ENCODE measurements at regions not wholly inside any gene's neighbourhood (a gene's known extent, or its start where the extent isn't known, plus 50 kb on each side); places are given as distances from the start of the nearest gene placed in this dataset.

DNA sequence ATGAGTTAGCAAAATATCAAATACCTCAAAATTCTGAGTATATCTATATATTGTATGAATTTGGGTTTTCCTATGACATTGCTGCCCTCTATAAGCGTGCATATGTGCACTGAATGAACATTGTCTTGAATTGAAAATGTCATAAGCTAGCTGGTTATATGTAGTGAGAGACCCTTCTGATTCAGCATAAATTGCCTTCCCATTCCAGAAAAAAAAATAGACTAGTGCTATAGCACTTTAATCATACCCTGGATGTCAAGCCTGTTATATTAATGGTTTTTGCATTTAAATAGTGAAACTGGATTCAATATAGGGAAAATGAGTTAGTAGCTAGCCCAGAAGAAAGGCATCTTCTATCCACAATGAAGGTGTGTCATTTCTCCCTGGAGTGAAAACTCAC lies 265.1 kb downstream of the TUSC7 start:
- H2AK5ac ChIP-seq (ENCODE audit: low read length, severe bottlenecking) = no peak overlapping the region
- H3K9me3 ChIP-seq (ENCODE audit: control insufficient read depth, low read length) = no peaks in the 10 kb centered on the region
- H3K18ac ChIP-seq (ENCODE audit: low read depth in 1 of 2, low read length in 2 of 2) = no peak overlapping the region
- H3K27ac ChIP-seq (ENCODE audit: low read length, poor library complexity, severe bottlenecking) = no peak overlapping the region
- H3K4me1 ChIP-seq (ENCODE audit: control insufficient read depth, insufficient read depth, low read depth, low read length) = no peaks in the 10 kb centered on the region
- no peak overlapping the region for H3K4me2 ChIP-seq (ENCODE audit: low read length, poor library complexity, severe bottlenecking)
- H3K4ac ChIP-seq (ENCODE audit: low read depth in 1 of 2, low read length in 2 of 2) = no peak overlapping the region
- H2AFZ ChIP-seq (ENCODE audit: low read depth, low read length) = no peak overlapping the region
- H3K27me3 ChIP-seq (ENCODE audit: control insufficient read depth in 1 of 2, insufficient read depth in 1 of 2, low read length in 2 of 2) = no peaks in the 10 kb centered on the region
- no peak overlapping the region for H2BK120ac ChIP-seq (ENCODE audit: low read depth, low read length)
- H3K36me3 ChIP-seq (ENCODE audit: control insufficient read depth in 1 of 2, insufficient read depth in 2 of 2, low read depth in 1 of 2, low read length in 2 of 2) = no peaks in the 10 kb centered on the region
- H3K9ac ChIP-seq (ENCODE audit: low read length) = no peak overlapping the region
- H3K4me3 ChIP-seq (ENCODE audit: insufficient read depth in 1 of 2, low read depth in 1 of 2, low read length in 2 of 2) = no peak overlapping the region
- H2BK15ac ChIP-seq (ENCODE audit: low read depth, poor library complexity, severe bottlenecking) = no peak overlapping the region
- no peak for DNase-seq
- no peaks in the 10 kb centered on the region for H3K79me1 ChIP-seq (replicated peaks; ENCODE audit: low read length, poor library complexity, severe bottlenecking)
- H2BK12ac ChIP-seq (ENCODE audit: low read length in 2 of 2) = no peak overlapping the region
- H3K23ac ChIP-seq (ENCODE audit: low read length in 2 of 2) = no peak overlapping the region
- H3K14ac ChIP-seq (ENCODE audit: low read length in 2 of 2) = no peak overlapping the region
- no peak overlapping the region for H2BK5ac ChIP-seq (ENCODE audit: low read depth, low read length, poor library complexity, severe bottlenecking)
- no peak overlapping the region for H4K91ac ChIP-seq (ENCODE audit: low read length)
- no CpG with 5 or more reads among the region's 1 CpG for WGBS
- no peak overlapping the region for H4K8ac ChIP-seq (ENCODE audit: low read length)

- Histone ChIP-seq H4K91ac (ENCODE audit: low read length) (no peak overlapping the region), H2BK120ac (ENCODE audit: low read depth, low read length) (no peak overlapping the region), H3K4me1 (ENCODE audit: control insufficient read depth, insufficient read depth, low read depth, low read length) (no peaks in the 10 kb centered on the region), H3K4me2 (ENCODE audit: low read length, poor library complexity, severe bottlenecking) (no peak overlapping the region), H2BK12ac (ENCODE audit: low read length in 2 of 2) (no peak overlapping the region), H3K4ac (ENCODE audit: low read depth in 1 of 2, low read length in 2 of 2) (no peak overlapping the region), H3K14ac (ENCODE audit: low read length in 2 of 2) (no peak overlapping the region), H2BK5ac (ENCODE audit: low read depth, low read length, poor library complexity, severe bottlenecking) (no peak overlapping the region), H3K36me3 (ENCODE audit: control insufficient read depth in 1 of 2, insufficient read depth in 2 of 2, low read depth in 1 of 2, low read length in 2 of 2) (no peaks in the 10 kb centered on the region), H3K9ac (ENCODE audit: low read length) (no peak overlapping the region), H3K9me3 (ENCODE audit: control insufficient read depth, low read length) (no peaks in the 10 kb centered on the region), H2BK15ac (ENCODE audit: low read depth, poor library complexity, severe bottlenecking) (no peak overlapping the region), H3K27ac (ENCODE audit: low read length, poor library complexity, severe bottlenecking) (no peak overlapping the region), H2AFZ (ENCODE audit: low read depth, low read length) (no peak overlapping the region), H2AK5ac (ENCODE audit: low read length, severe bottlenecking) (no peak overlapping the region), H3K23ac (ENCODE audit: low read length in 2 of 2) (no peak overlapping the region), H3K18ac (ENCODE audit: low read depth in 1 of 2, low read length in 2 of 2) (no peak overlapping the region), H3K27me3 (ENCODE audit: control insufficient read depth in 1 of 2, insufficient read depth in 1 of 2, low read length in 2 of 2) (no peaks in the 10 kb centered on the region), H3K79me1 (replicated peaks; ENCODE audit: low read length, poor library complexity, severe bottlenecking) (no peaks in the 10 kb centered on the region), H3K4me3 (ENCODE audit: insufficient read depth in 1 of 2, low read depth in 1 of 2, low read length in 2 of 2) (no peak overlapping the region), H4K8ac (ENCODE audit: low read length) (no peak overlapping the region)
- DNase-seq = no peak
- WGBS = 100% methylated on average over 1 of the region's 1 CpG
These were observed 267.9 kb downstream of the TUSC7 start for GRCh38 chr3:116977441-116977840.

DNA sequence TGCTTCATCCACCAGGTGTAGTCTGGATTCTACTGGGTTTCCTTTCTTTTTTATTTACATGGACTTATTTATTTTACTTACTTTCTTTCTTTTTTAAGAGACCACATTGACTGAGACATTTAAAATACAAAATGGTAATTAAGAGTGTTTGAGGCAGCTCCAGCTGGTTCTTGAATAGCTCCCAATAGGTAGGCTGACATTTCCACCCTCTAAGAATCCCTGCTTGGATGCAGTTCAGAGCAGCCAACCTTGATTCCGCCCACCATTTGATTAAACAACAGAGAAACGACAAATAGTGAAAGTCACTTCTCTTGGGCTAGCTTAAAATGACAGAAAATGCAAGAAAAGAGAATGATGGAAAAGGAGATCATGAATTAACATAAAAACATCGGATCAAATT lies 270.5 kb downstream of the TUSC7 start:
- Histone ChIP-seq H3K9me3 (ENCODE audit: control insufficient read depth, low read length) (no peaks in the 10 kb centered on the region), H3K27ac (ENCODE audit: low read length, poor library complexity, severe bottlenecking) (no peak overlapping the region), H3K23ac (ENCODE audit: low read length in 2 of 2) (no peak overlapping the region), H3K4me2 (ENCODE audit: low read length, poor library complexity, severe bottlenecking) (no peak overlapping the region), H2AFZ (ENCODE audit: low read depth, low read length) (no peak overlapping the region), H2BK5ac (ENCODE audit: low read depth, low read length, poor library complexity, severe bottlenecking) (no peak overlapping the region), H3K36me3 (ENCODE audit: control insufficient read depth in 1 of 2, insufficient read depth in 2 of 2, low read depth in 1 of 2, low read length in 2 of 2) (no peaks in the 10 kb centered on the region), H3K27me3 (ENCODE audit: control insufficient read depth in 1 of 2, insufficient read depth in 1 of 2, low read length in 2 of 2) (no peaks in the 10 kb centered on the region), H2BK15ac (ENCODE audit: low read depth, poor library complexity, severe bottlenecking) (no peak overlapping the region), H4K91ac (ENCODE audit: low read length) (no peak overlapping the region), H4K8ac (ENCODE audit: low read length) (no peak overlapping the region), H3K4ac (ENCODE audit: low read depth in 1 of 2, low read length in 2 of 2) (no peak overlapping the region), H3K14ac (ENCODE audit: low read length in 2 of 2) (no peak overlapping the region), H3K4me3 (ENCODE audit: insufficient read depth in 1 of 2, low read depth in 1 of 2, low read length in 2 of 2) (no peak overlapping the region), H2BK120ac (ENCODE audit: low read depth, low read length) (no peak overlapping the region), H3K4me1 (ENCODE audit: control insufficient read depth, insufficient read depth, low read depth, low read length) (no peaks in the 10 kb centered on the region), H3K9ac (ENCODE audit: low read length) (no peak overlapping the region), H3K79me1 (replicated peaks; ENCODE audit: low read length, poor library complexity, severe bottlenecking) (no peaks in the 10 kb centered on the region), H3K18ac (ENCODE audit: low read depth in 1 of 2, low read length in 2 of 2) (no peak overlapping the region), H2BK12ac (ENCODE audit: low read length in 2 of 2) (no peak overlapping the region), H2AK5ac (ENCODE audit: low read length, severe bottlenecking) (no peak overlapping the region)
- 84% methylated on average over 3 of the region's 3 CpGs for WGBS
- DNase-seq = no peak

DNA sequence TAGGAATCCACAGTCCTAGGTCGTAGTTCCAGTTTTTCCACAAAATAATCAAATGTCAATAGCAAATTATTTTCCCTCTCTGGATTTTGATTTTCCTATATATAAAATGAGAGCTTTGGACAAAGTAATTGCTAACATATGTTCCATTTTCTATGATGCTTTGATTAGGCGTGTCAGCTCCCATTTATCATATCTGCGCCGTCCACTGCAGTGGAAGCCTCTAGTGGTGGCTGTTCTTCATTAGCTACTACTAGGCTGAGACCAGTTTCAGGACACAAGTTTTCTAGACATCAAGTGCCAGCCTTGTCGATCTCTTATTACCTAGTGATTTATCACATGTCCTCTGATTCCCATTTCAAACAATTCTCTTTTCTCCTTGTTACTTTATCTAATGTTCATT lies 271.5 kb downstream of the TUSC7 start:
- Histone ChIP-seq H2BK5ac (ENCODE audit: low read depth, low read length, poor library complexity, severe bottlenecking) (no peak overlapping the region), H4K91ac (ENCODE audit: low read length) (no peak overlapping the region), H3K27ac (ENCODE audit: low read length, poor library complexity, severe bottlenecking) (no peak overlapping the region), H3K18ac (ENCODE audit: low read depth in 1 of 2, low read length in 2 of 2) (no peak overlapping the region), H3K36me3 (ENCODE audit: control insufficient read depth in 1 of 2, insufficient read depth in 2 of 2, low read depth in 1 of 2, low read length in 2 of 2) (no peaks in the 10 kb centered on the region), H3K4ac (ENCODE audit: low read depth in 1 of 2, low read length in 2 of 2) (no peak overlapping the region), H3K23ac (ENCODE audit: low read length in 2 of 2) (no peak overlapping the region), H3K9ac (ENCODE audit: low read length) (no peak overlapping the region), H3K4me1 (ENCODE audit: control insufficient read depth, insufficient read depth, low read depth, low read length) (no peaks in the 10 kb centered on the region), H2BK120ac (ENCODE audit: low read depth, low read length) (no peak overlapping the region), H3K4me2 (ENCODE audit: low read length, poor library complexity, severe bottlenecking) (no peak overlapping the region), H4K8ac (ENCODE audit: low read length) (no peak overlapping the region), H2AFZ (ENCODE audit: low read depth, low read length) (no peak overlapping the region), H2BK12ac (ENCODE audit: low read length in 2 of 2) (no peak overlapping the region), H3K9me3 (ENCODE audit: control insufficient read depth, low read length) (no peaks in the 10 kb centered on the region), H2AK5ac (ENCODE audit: low read length, severe bottlenecking) (no peak overlapping the region), H2BK15ac (ENCODE audit: low read depth, poor library complexity, severe bottlenecking) (no peak overlapping the region), H3K79me1 (replicated peaks; ENCODE audit: low read length, poor library complexity, severe bottlenecking) (no peaks in the 10 kb centered on the region), H3K27me3 (ENCODE audit: control insufficient read depth in 1 of 2, insufficient read depth in 1 of 2, low read length in 2 of 2) (no peaks in the 10 kb centered on the region), H3K4me3 (ENCODE audit: insufficient read depth in 1 of 2, low read depth in 1 of 2, low read length in 2 of 2) (no peak overlapping the region), H3K14ac (ENCODE audit: low read length in 2 of 2) (no peak overlapping the region)
- no peak for DNase-seq
- 80% methylated on average over 4 of the region's 5 CpGs for WGBS

All from mesenchymal stem cell (in vitro differentiated cells and primary cell).